Hepatocyte (in vitro differentiated cells): ENCODE measurements at regions not wholly inside any gene's neighbourhood (a gene's known extent, or its start where the extent isn't known, plus 50 kb on each side); places are given as distances from the start of the nearest gene placed in this dataset.

ENCODE experiments used
- CTCF ChIP-seq: fragments of 200-600 bp; sonication (generic); IDR thresholded peaks from 2 replicates; pipeline ENCODE4 v1.5.1; 2016; ENCODE audit warnings: antibody characterized with exemption, mild to moderate bottlenecking; ENCODE audit not compliant: poor library complexity
- EZH2 ChIP-seq: fragments of 200-600 bp; sonication (generic); IDR thresholded peaks from 2 replicates; pipeline ENCODE4 v1.6.1; 2016; ENCODE audit warnings: antibody characterized with exemption, mild to moderate bottlenecking, borderline replicate concordance

DNA sequence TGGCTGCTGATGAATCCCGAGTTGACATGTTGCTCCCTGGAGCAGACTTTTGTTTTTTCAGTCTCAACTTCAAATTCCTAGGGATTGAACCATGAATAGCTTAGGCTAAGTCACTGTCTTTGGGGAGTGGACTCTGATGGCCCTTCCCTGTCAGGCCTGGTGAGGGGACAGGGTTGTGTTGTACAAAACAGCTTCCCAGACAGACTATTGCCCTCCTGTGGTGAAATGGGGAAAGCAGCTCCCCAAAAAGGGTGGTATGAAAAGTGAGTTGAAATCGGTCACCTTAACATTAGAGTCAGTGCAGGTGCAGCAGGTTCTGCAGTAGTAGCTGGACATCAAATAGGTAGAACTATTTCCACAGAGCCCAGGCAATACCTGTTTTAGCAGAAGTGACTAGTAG, 775.6 kb downstream of the ROBO2 start:
- TF ChIP-seq CTCF = peak; percentile 29
- no peak for TF ChIP-seq EZH2
